ENCODE measurements at regions not wholly inside any gene's neighbourhood (a gene's known extent, or its start where the extent isn't known, plus 50 kb on each side); places are given as distances from the start of the nearest gene placed in this dataset.

DNA sequence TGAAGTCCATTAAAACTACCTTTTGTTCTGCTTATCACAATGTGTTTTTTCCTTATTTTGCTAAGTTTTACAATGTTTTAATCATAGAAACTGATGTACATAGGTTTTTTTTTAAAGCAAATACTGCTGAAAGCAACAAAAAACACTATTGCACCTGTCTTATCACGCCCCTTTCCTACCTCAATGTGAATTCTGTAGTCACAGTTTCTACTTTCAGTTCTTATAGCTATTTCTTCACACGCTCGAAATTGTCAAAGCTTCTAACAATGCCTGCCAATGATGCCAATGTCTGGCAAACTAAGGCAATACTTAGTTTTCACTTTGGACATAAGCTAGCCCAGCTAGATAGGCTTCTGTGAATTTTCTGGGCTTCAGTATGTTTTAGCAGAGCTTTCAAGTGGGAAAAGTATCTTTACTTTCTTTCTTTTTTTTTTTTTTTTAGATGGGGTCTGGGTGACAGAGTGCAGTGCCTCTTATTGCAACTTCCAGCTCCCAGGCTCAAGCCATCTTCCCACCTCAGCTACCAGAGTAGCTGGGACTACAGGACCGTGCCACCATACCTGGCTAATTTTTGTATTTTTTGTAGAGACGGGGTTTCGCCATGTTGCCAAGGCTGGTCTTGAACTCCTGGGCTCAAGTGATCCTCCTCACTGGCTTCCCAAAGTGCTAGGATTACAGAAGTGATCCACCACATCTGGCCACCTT is 85.5 kb upstream of the HTR1B start:
- Histone ChIP-seq H3K4me3 (ENCODE audit: low read length in 3 of 3) (no peak overlapping the region), H3K36me3 (ENCODE audit: control insufficient read depth in 2 of 3, insufficient read depth in 3 of 3, low read length in 3 of 3) (no peaks in the 10 kb centered on the region), H3K27ac (ENCODE audit: low read depth in 2 of 2, low read length in 2 of 2) (no peak overlapping the region), H3K27me3 (ENCODE audit: control insufficient read depth, insufficient read depth, low read length) (no peaks in the 10 kb centered on the region), H3K9ac (ENCODE audit: low read length in 3 of 3) (no peak overlapping the region), H3K9me3 (ENCODE audit: control insufficient read depth in 2 of 3, insufficient read depth in 1 of 3, low read length in 3 of 3) (no peaks in the 10 kb centered on the region), H3K4me1 (ENCODE audit: control insufficient read depth in 2 of 3, insufficient read depth in 2 of 3, low read depth in 1 of 3, low read length in 3 of 3) (no peaks in the 10 kb centered on the region)
- DNase-seq (no peak), FAIRE-seq (no peak)
- TF ChIP-seq, protein P1, sequence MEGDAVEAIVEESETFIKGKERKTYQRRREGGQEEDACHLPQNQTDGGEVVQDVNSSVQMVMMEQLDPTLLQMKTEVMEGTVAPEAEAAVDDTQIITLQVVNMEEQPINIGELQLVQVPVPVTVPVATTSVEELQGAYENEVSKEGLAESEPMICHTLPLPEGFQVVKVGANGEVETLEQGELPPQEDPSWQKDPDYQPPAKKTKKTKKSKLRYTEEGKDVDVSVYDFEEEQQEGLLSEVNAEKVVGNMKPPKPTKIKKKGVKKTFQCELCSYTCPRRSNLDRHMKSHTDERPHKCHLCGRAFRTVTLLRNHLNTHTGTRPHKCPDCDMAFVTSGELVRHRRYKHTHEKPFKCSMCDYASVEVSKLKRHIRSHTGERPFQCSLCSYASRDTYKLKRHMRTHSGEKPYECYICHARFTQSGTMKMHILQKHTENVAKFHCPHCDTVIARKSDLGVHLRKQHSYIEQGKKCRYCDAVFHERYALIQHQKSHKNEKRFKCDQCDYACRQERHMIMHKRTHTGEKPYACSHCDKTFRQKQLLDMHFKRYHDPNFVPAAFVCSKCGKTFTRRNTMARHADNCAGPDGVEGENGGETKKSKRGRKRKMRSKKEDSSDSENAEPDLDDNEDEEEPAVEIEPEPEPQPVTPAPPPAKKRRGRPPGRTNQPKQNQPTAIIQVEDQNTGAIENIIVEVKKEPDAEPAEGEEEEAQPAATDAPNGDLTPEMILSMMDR (IDR thresholded peaks at IDR 0.05; ENCODE audit: borderline replicate concordance, extremely low read depth, insufficient read depth) = no peak
- intact Hi-C loops (cut with DNase I) = no loop called here

DNA sequence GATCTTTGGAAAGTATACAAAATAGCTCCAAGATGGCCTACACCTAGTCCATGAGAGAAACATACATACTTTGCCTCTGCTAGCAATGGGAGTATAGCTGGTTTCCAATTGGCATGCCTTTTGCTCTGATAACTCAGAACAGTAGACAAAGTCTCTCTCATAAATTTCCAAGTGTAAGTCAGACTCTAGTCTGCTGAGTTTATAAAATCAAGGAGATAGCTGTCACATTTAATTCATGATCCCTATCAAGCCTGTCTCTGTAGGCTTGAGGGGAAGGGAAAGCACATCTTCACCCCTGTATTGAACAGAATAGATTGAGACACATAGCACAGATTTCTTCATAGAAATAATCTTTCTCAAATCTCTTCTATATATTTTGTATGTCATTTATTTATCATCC is 87.8 kb upstream of the HTR1B start:
- Histone ChIP-seq H3K27me3 (ENCODE audit: control insufficient read depth, insufficient read depth, low read length) (no peaks in the 10 kb centered on the region), H3K4me3 (ENCODE audit: low read length in 3 of 3) (no peak overlapping the region), H3K36me3 (ENCODE audit: control insufficient read depth in 2 of 3, insufficient read depth in 3 of 3, low read length in 3 of 3) (no peaks in the 10 kb centered on the region), H3K27ac (ENCODE audit: low read depth in 2 of 2, low read length in 2 of 2) (no peak overlapping the region), H3K9ac (ENCODE audit: low read length in 3 of 3) (no peak overlapping the region), H3K9me3 (ENCODE audit: control insufficient read depth in 2 of 3, insufficient read depth in 1 of 3, low read length in 3 of 3) (no peaks in the 10 kb centered on the region), H3K4me1 (ENCODE audit: control insufficient read depth in 2 of 3, insufficient read depth in 2 of 3, low read depth in 1 of 3, low read length in 3 of 3) (no peaks in the 10 kb centered on the region)
- TF ChIP-seq, protein P1 (IDR thresholded peaks at IDR 0.05; ENCODE audit: borderline replicate concordance, extremely low read depth, insufficient read depth) = no peak
- no peak for DNase-seq
- FAIRE-seq = no peak
- intact Hi-C loops (cut with DNase I) = no loop called here

DNA sequence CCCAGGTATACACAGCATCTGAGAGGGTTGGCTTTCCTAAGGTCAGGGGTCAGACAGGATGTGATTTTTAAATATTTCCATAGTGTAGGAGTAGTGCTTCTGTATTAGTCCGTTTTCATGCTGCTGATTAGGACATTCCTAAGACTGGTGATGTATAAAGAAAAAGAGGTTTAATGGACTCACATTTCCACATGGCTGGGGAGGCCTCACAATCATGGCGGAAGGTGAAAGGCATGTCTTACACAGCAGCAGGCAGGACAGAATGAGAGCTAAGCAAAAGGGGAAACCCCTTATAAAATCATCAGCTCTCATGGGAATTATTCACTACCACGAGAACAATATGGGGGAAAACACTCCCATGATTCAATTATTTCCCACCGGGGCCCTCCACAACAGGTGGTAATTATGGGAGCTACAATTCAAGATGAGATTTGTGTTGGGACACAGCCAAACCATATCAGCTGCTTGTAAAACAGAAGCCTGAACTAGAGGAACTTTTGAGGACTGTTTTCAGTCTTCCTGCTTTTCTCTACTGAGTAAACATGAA is 91.0 kb upstream of the MEI4 start:
- intact Hi-C loops (cut with DNase I) = no loop called here
- no peaks in the 10 kb centered on the region for H3K36me3 ChIP-seq (ENCODE audit: control insufficient read depth in 2 of 3, insufficient read depth in 3 of 3, low read length in 3 of 3)
- no peak overlapping the region for H3K27ac ChIP-seq (ENCODE audit: low read depth in 2 of 2, low read length in 2 of 2)
- H3K9ac ChIP-seq (ENCODE audit: low read length in 3 of 3) = no peak overlapping the region
- DNase-seq (peak in 2 of 5 donors; percentile 2 to 55), FAIRE-seq (no peak)
- H3K4me1 ChIP-seq (ENCODE audit: control insufficient read depth in 2 of 3, insufficient read depth in 2 of 3, low read depth in 1 of 3, low read length in 3 of 3) = no peaks in the 10 kb centered on the region
- H3K27me3 ChIP-seq (ENCODE audit: control insufficient read depth, insufficient read depth, low read length) = no peaks in the 10 kb centered on the region
- no peaks in the 10 kb centered on the region for H3K9me3 ChIP-seq (ENCODE audit: control insufficient read depth in 2 of 3, insufficient read depth in 1 of 3, low read length in 3 of 3)
- TF ChIP-seq, protein P1 (IDR thresholded peaks at IDR 0.05; ENCODE audit: borderline replicate concordance, extremely low read depth, insufficient read depth) = no peak
- no peak overlapping the region for H3K4me3 ChIP-seq (ENCODE audit: low read length in 3 of 3)

Data from kidney (tissue), 13 donors.